CD4-positive, alpha-beta T cell treated with Interferon alpha-2 for 1 hour (primary cell): ENCODE measurements at regions not wholly inside any gene's neighbourhood (a gene's known extent, or its start where the extent isn't known, plus 50 kb on each side); places are given as distances from the start of the nearest gene placed in this dataset.
A peak's percentile ranks its signal among the peaks of the same experiment; 100 is the strongest.

ENCODE experiments used
- DNase-seq, 2 donors: peaks; one replicate each; pipeline ENCODE4 v3.0.0-alpha.2; 2020 to 2022

GRCh38 chr5:96340357-96340756 is 92.7 kb downstream of the PCSK1 start:
- DNase-seq, result no peak

- DNase-seq, result no peak
Measured at GRCh38 chr5:96339862-96340261, 93.2 kb downstream of the PCSK1 start.

DNA sequence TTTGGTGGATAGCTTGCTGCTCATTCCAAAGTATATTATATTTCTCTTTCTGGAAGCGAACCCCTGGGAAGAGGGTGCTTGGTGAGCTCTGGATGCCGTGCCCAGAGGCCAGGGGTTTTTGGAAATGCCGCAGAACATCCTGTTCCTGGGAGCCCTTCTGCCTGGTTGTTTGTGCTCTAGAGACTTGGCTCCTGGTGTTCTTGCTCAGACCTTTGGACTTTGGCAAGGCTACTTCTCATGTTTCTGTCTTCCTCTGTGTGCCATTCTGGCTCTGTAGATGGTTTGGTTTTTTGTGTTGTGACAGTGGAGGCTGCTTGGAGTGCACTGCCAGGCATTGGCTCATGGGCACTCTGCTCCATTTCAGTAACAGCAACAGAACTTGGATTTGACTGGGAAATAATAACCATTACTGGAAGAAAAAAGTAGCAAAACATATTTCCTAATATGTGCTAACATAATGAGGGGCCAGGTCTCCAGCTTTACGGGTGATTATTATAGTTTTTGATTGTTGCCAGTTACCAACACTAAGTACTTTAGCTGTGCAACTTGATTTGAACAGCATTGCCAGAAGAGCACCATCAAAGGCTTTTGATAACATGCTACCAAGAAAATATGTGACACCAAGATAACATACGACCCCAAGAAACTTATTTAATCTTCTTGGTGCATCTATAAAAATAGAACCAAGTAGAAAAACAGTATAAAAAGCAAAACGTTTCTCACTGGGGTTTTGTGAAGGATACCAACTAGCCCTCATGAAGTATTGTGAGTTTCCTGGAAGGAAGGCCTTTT is 94.2 kb downstream of the PCSK1 start:
- DNase-seq, result no peak

DNA sequence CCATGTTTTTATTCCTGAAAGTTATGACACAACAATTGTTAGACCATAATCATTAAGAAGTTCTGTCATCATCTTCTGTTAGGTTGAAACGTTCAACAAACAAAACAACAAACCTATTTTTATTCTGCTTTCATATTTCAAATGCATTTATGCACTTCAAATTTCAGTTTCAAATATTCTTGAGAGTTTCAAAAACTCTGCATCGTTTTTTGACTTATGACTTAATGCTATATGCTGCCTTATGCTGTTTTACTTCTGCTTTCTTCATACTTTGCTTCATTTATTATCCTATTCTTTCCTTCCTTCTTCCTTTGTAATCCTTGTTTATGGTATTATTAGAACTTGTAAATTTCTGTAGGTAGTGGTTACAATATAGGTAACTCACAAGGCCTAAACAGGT is 95.0 kb downstream of the PCSK1 start:
- DNase-seq, result no peak

- no peak for DNase-seq
Measured at GRCh38 chr5:96337048-96337781, 95.8 kb downstream of the PCSK1 start.

- DNase-seq, result peak; percentile 57 to 76
Measured at GRCh38 chr5:96336351-96336985, 96.6 kb downstream of the PCSK1 start.

GRCh38 chr5:96335873-96336272 is 97.2 kb downstream of the PCSK1 start:
- DNase-seq, result no peak

DNA sequence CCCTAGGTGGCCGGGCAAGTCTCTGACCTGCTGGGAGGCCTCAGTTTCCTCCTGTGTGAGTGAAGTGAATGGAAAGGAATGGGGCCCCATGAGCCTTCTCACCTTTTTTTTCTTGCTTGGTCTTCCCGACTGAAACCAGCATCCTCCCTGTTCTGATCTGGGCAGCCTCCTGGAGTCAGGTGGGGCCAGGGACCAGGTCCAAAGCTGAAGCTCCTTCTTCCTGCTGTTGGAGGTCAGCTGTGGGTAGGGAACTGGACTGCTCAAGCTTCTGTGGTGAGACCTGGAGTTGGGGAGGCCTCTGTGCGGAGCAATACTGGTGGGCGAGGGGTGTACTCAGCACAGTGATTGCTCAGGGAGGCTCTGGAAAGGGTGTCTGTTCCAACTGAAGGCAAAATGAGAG is 99.7 kb downstream of the PCSK1 start:
- DNase-seq, result no peak

- no peak for DNase-seq
Measured at GRCh38 chr5:96332535-96333366, 100.3 kb downstream of the PCSK1 start.

- no peak for DNase-seq
Measured at GRCh38 chr5:96331681-96332361, 101.2 kb downstream of the PCSK1 start.

- DNase-seq, result no peak
Measured at GRCh38 chr5:96331210-96331609, 101.8 kb downstream of the PCSK1 start.

DNA sequence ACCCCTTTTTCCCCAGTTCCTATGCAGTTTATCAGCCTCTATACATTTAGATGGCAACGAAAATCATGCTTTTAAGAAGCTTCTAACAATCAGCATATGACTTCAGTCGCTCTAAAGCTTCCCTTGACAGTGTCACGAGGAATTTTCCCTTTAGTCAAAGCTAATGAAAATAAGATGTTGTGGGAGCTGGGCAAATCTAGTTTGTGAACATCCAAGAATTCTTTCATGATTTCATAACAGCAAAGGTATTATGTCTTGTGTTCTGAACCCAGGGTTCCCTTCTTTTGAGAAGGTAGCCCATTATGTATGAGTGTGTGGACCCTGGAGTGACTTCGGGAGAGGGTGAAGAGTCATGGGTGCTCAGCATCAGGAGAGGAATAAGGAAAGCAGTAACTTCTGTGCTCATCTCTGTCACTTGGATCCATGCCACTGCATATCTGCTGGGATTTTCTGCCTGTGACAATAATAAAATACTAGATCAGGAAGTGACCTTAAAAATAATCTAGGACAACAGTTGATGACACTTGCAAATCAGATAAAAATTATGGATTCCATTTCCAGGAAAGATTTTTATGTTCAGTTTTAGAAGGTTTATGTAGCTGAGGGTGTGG is 102.4 kb downstream of the PCSK1 start:
- no peak for DNase-seq

DNA sequence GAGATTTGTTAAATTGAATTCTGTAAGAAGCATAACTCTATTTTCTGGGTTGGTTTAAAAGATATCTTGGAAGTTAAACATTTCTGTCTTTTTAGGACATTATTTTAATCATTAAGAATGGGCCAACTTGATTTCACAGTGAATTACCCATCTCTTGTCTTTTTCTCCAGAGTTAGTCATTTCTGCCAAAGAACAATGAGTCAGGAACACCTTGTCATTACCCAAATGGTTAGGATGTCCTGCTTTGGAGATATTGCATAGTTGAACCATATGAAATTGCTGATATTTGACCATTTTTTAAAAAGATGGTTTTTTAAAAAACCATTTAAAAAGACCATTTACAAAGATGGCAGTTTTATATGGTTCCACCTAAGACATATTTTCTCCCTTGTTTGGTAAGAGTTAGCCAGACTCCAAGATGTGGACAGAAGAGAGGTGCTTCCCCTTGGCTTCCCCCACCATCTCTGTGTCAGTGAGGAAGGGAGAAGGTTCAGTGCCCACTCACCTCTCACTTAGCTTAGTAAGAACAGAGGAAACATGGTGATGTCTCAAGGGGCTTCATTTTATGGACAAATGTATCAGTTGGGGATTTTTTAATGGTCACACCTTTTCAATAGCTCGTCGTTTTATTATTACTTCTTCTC is 103.0 kb downstream of the PCSK1 start:
- DNase-seq, result no peak

DNA sequence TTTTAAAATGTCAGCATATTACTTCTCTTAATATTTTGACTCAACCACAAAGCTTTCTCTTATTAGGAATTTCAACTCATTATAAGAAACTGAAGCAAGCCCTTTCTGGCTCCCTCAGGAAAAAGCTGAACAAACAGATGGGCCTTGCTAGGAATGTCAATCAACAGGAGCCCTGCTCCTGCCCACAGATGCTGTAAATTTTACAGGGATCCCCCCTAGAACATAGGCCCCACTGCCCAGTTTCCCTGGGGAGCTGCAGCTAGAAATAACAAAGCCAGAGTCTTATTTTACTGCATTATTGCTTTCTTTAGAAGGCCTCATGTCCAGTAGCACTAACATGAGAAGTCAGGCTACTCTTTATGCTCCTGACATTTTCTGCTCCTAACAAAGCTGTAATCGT is 103.8 kb downstream of the PCSK1 start:
- DNase-seq, result no peak

- DNase-seq, result no peak
Measured at GRCh38 chr5:96327722-96328121, 105.3 kb downstream of the PCSK1 start.

DNA sequence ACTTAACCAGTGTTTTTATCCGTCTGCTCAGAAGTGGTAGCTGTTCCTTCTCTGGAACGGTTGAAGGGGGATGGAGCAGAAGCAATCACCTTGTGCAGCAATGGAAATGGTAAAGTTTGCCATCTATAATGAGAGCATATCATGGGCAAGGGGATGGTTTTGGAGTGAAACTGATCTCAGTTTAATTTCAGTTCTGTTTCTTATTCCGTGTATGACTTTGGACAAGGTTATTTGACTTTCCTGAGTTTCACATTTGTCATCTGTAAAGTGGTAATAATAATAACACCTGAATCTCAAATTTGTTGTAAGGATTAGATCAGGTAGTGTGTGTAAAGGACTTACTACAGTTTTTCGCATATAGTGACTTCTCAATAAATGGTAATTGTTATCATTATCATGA is 106.1 kb downstream of the PCSK1 start:
- no peak for DNase-seq

- no peak for DNase-seq
Measured at GRCh38 chr5:96324708-96325107, 108.3 kb downstream of the PCSK1 start.

GRCh38 chr5:96322865-96323264 is 110.2 kb downstream of the PCSK1 start:
- no peak for DNase-seq

GRCh38 chr5:96322217-96322616 is 110.8 kb downstream of the PCSK1 start:
- no peak for DNase-seq

DNA sequence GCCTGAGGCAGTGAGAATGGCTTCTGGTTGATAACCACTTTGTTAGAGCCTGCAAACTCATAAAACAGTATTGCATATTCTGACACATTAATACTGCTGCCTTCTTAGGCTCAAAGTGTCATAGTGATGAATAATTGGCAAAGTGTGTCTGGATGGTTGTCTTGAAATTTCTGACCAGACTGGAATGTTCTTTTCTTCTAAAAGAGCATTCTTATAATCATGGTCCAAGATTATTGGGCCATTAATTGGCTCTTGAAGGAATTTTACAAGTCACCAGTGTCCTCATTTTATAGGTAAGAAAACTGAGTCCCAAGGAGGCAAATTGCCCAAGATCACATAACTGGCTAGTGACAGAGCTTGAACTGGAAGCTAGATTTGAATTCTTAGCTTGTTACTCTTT is 111.7 kb downstream of the PCSK1 start:
- DNase-seq, result no peak

DNA sequence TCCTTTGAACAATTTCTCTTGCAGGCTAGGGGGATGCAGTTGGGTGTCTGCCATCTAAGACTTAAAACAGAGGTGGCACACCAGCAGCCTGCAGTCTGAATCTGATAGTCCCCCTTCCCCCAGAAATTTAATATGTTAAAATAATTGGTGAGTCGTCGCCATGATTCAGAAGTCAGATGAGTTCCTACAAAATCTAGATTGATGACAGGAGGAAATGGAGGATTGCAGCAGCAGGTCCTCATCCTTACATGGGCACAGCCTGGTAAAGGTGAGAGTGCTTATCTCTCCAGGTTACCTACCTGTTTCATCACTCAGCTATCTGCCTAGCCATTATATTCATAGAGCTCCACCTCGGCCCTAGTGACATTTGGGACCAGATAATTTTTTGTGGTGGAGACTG is 112.3 kb downstream of the PCSK1 start:
- DNase-seq, result no peak
